ENCODE measurements at regions not wholly inside any gene's neighbourhood (a gene's known extent, or its start where the extent isn't known, plus 50 kb on each side); places are given as distances from the start of the nearest gene placed in this dataset.

- in situ Hi-C loops (cut with MboI; ENCODE audit: low sequenced_read_pairs) = no loop called here
These were observed 91.6 kb upstream of the KLHL25 start for GRCh38 chr15:85886309-85886811.

- in situ Hi-C loops (cut with MboI; ENCODE audit: low sequenced_read_pairs) = no loop called here
These were observed 95.4 kb upstream of the KLHL25 start for GRCh38 chr15:85889956-85890619.

GRCh38 chr15:85890620-85890980 lies 95.9 kb upstream of the KLHL25 start:
- in situ Hi-C loops (cut with MboI; ENCODE audit: low sequenced_read_pairs) = no loop called here

- in situ Hi-C loops (cut with MboI; ENCODE audit: low sequenced_read_pairs) = no loop called here
These were observed 96.7 kb upstream of the KLHL25 start for GRCh38 chr15:85891470-85891869.

- in situ Hi-C loops (cut with MboI; ENCODE audit: low sequenced_read_pairs) = no loop called here
These were observed 97.5 kb upstream of the KLHL25 start for GRCh38 chr15:85892232-85892631.

- in situ Hi-C loops (cut with MboI; ENCODE audit: low sequenced_read_pairs) = no loop called here
These were observed 102.6 kb upstream of the KLHL25 start for GRCh38 chr15:85897207-85897894.

GRCh38 chr15:85897895-85898717 lies 103.4 kb upstream of the KLHL25 start:
- in situ Hi-C loops (cut with MboI; ENCODE audit: low sequenced_read_pairs) = no loop called here

GRCh38 chr15:85899927-85900326 lies 105.2 kb upstream of the KLHL25 start:
- in situ Hi-C loops (cut with MboI; ENCODE audit: low sequenced_read_pairs) = no loop called here

GRCh38 chr15:85905751-85906450 lies 111.2 kb upstream of the KLHL25 start:
- in situ Hi-C loops (cut with MboI; ENCODE audit: low sequenced_read_pairs) = no loop called here

GRCh38 chr15:85906640-85907039 lies 111.9 kb upstream of the KLHL25 start:
- in situ Hi-C loops (cut with MboI; ENCODE audit: low sequenced_read_pairs) = no loop called here

GRCh38 chr15:85910834-85911233 lies 116.1 kb upstream of the KLHL25 start:
- in situ Hi-C loops (cut with MboI; ENCODE audit: low sequenced_read_pairs) = no loop called here

GRCh38 chr15:85913461-85913860 lies 118.7 kb upstream of the KLHL25 start:
- in situ Hi-C loops (cut with MboI; ENCODE audit: low sequenced_read_pairs) = no loop called here

GRCh38 chr15:85920956-85921355 lies 126.2 kb upstream of the KLHL25 start:
- in situ Hi-C loops (cut with MboI; ENCODE audit: low sequenced_read_pairs) = no loop called here

GRCh38 chr15:85924088-85924487 lies 129.4 kb upstream of the KLHL25 start:
- in situ Hi-C loops (cut with MboI; ENCODE audit: low sequenced_read_pairs) = no loop called here

- in situ Hi-C loops (cut with MboI; ENCODE audit: low sequenced_read_pairs) = no loop called here
These were observed 131.0 kb upstream of the KLHL25 start for GRCh38 chr15:85925649-85926237.

- in situ Hi-C loops (cut with MboI; ENCODE audit: low sequenced_read_pairs) = no loop called here
These were observed 132.1 kb upstream of the KLHL25 start for GRCh38 chr15:85926834-85927233.

- in situ Hi-C loops (cut with MboI; ENCODE audit: low sequenced_read_pairs) = no loop called here
These were observed 133.3 kb upstream of the KLHL25 start for GRCh38 chr15:85927931-85928537.

- in situ Hi-C loops (cut with MboI; ENCODE audit: low sequenced_read_pairs) = no loop called here
These were observed 135.1 kb upstream of the KLHL25 start for GRCh38 chr15:85929786-85930185.

- in situ Hi-C loops (cut with MboI; ENCODE audit: low sequenced_read_pairs) = no loop called here
These were observed 137.7 kb upstream of the KLHL25 start for GRCh38 chr15:85932391-85932790.

- in situ Hi-C loops (cut with MboI; ENCODE audit: low sequenced_read_pairs) = no loop called here
These were observed 140.0 kb upstream of the KLHL25 start for GRCh38 chr15:85934691-85935090.

Measured in HL-60/S4 treated with retinoic acid at 250 ng/mL for 4 days and 3 days (cell line).